Prostate gland (tissue), 2 donors: ENCODE measurements at regions not wholly inside any gene's neighbourhood (a gene's known extent, or its start where the extent isn't known, plus 50 kb on each side); places are given as distances from the start of the nearest gene placed in this dataset.

Source experiments
- POLR2A ChIP-seq: fragments of 450-650 bp; IDR thresholded peaks from one replicate; pipeline ENCODE4 v1.6.1; 2016; ENCODE audit warnings: antibody characterized with exemption, mild to moderate bottlenecking
- POLR2AphosphoS5 ChIP-seq: sonication (generic); formaldehyde crosslinking; IDR thresholded peaks from one replicate; pipeline ENCODE4 v1.6.1; 2017; ENCODE audit warnings: antibody characterized with exemption
- TF ChIP-seq, protein P1 (sequence below), 4 experiments: fragments of 200-600 bp in 2 of 4; fragments of 450-650 bp in 2 of 4; sonication (generic) in 2 of 4; IDR thresholded peaks; 1 replicate in 3 of 4; 2 replicates in 1 of 4; pipeline ENCODE4 v1.5.1; 2016 to 2019; ENCODE audit warnings: antibody characterized with exemption in 4 of 4, mild to moderate bottlenecking in 2 of 4, moderate library complexity in 2 of 4

DNA sequence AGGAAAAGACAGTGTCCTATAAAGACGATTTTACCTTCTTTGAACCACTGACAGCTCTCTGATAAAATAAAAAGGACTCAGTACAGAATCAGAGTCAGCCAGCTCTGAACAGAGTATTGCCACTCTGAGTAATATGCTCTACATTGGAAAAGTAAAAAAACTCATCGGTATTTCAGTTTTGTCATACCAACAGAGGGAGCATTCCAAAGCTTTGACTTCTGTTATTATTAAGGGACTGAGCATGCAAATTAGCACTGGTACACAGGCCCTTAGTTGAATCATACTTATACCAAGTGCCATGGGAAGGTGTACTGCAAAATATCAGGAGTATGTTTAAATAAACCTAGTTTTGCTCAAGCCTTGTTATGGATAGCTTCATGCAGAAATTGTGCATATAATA, 509.0 kb upstream of the KIF2B start:
- TF ChIP-seq, protein P1, sequence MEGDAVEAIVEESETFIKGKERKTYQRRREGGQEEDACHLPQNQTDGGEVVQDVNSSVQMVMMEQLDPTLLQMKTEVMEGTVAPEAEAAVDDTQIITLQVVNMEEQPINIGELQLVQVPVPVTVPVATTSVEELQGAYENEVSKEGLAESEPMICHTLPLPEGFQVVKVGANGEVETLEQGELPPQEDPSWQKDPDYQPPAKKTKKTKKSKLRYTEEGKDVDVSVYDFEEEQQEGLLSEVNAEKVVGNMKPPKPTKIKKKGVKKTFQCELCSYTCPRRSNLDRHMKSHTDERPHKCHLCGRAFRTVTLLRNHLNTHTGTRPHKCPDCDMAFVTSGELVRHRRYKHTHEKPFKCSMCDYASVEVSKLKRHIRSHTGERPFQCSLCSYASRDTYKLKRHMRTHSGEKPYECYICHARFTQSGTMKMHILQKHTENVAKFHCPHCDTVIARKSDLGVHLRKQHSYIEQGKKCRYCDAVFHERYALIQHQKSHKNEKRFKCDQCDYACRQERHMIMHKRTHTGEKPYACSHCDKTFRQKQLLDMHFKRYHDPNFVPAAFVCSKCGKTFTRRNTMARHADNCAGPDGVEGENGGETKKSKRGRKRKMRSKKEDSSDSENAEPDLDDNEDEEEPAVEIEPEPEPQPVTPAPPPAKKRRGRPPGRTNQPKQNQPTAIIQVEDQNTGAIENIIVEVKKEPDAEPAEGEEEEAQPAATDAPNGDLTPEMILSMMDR (IDR thresholded peaks at IDR 0.05): no peak
- no peak for TF ChIP-seq POLR2A
- TF ChIP-seq POLR2AphosphoS5: no peak
